DMS79 (cell line): ENCODE measurements at regions not wholly inside any gene's neighbourhood (a gene's known extent, or its start where the extent isn't known, plus 50 kb on each side); places are given as distances from the start of the nearest gene placed in this dataset.
A peak's percentile ranks its signal among the peaks of the same experiment; 100 is the strongest.

Experiments used
- DNase-seq: peaks from one replicate; lab custom pipeline; 2025; lab: John Stamatoyannopoulos, UW

- no peak for DNase-seq
These were observed 177.3 kb downstream of the FGF1 start for GRCh38 chr5:142508591-142508990.

DNA sequence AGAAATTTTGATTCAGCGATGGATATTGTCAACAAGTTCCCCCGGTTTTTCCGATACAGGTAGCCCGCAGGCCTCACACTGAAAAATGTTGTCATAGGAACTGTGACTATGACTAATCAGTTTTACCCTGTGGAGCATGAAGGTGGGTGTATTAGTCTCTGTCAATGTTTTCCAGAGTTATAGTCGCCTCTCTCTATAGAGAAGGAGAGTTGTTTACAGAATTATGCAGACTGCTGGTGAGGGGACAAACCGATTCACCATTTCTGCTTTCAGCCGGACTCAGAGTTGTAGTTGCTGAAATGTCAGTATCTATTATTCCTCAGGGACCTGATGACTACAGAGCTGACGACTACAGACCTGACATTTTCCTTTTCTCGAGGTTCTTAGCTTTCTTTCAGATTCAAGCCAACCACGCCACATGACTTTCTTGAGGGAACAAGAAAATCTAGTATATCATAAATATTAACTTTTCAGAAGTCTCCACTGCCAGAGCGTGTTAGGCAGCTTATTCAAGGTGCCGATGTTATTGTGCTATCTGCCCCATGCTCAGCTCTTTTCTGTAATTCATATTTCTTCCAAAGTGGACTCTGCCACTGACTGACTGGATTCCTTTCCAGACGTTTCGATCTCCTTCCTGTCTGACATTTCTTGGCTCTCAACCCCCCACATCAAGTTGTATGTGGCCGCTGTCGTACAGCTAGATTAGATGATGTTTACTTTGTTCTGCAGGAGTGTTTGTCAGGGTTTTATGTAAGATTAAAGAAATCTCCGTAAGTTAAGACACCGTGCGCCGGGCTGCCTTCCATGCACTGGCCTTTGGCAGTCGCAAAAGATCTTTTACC, 178.1 kb downstream of the FGF1 start:
- no peak for DNase-seq

DNA sequence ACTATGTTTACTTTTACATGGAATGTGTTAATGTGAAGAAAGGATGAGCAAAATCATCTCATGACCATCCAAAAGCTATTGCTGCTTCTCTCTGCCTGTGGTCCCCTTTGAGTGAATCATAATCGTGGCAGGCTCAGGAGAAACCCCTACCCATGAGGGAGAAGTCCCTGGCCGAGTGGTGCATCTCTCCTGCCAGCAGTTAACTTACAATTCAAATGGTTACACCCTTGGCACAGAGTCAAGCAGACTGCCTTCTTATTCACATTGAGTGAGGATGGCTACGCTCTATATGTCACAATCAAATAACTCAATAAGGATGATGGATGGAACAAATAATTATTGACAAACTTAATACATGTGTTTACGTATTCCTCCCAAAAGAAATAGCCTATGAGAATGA, 179.1 kb downstream of the FGF1 start:
- no peak for DNase-seq

GRCh38 chr5:142506046-142506445, 179.8 kb downstream of the FGF1 start:
- no peak for DNase-seq

GRCh38 chr5:142501890-142502289, 177.1 kb upstream of the SPRY4 start:
- DNase-seq: no peak

GRCh38 chr5:142500227-142500905, 175.5 kb upstream of the SPRY4 start:
- DNase-seq: no peak

DNA sequence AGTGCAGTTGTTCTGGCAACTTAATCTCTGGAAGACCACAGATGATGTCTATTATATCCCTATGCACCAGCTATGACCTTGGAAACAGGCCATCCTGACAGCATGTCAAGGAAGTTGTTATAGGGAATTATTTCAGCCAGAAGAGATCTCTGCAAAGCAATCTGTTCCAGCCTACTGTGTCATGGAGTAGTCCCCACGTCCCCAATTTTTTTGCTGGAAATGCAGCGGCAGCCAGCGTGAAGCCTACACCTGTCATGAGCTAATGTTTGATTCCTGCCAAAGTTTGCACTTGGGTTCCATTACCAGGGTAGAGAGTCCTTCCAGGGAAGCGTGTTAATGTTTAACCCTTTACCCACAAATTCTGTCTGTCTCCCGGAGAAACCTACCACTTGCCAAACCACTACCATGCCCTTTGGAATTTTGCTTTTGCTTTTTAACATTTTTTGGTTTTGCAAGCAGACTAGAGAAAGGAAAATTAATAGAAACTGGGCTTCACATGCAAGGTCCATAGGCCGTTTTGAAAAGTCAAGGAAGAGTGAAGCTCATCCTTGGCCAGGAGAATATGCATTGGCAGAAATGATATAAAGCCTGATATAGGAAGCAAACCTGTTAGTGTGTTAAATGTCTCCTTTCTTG, 174.9 kb upstream of the SPRY4 start:
- DNase-seq: peak; percentile 3

DNA sequence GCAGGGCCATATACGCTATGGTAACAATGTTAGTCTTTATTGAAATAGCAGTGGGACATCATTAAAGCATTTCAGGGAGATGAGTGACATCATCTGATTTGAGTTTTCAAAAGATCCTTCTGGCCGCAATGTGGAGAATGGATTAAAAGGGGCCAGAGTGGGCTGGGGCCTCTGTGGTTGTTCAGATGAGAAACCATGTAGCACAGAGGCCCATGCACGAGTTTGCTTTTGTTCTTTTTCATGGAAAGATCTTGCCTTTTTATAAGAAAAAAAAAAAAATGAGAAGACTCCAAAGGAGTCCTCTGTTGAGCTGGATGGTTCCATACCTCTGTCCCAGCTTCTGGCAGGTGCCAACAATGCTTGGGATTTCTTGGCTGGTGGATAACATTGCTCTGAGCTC, 173.5 kb upstream of the SPRY4 start:
- no peak for DNase-seq

DNA sequence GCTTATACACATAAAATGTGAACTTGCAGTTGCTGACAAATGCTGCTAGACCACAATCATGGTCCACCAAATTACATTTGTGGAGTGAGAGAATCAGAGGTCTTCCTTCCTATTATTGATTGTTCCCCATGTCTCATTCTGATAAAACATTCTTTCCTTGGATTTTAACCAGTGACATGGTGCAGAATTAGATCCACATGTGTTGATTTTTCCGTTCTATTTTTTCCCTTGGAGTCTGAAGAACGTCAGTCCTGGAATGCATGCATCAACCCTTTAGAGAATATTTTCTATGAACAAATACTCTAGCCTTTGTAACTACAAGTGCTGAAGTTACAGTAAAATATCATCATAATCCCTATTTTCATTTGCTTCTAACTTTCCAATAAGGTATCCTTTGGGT, 170.7 kb upstream of the SPRY4 start:
- no peak for DNase-seq

GRCh38 chr5:142493875-142494518, 169.2 kb upstream of the SPRY4 start:
- no peak for DNase-seq

GRCh38 chr5:142492781-142493281, 168.0 kb upstream of the SPRY4 start:
- DNase-seq: no peak

- no peak for DNase-seq
These were observed 166.9 kb upstream of the SPRY4 start for GRCh38 chr5:142491679-142492078.

- DNase-seq: no peak
These were observed 166.4 kb upstream of the SPRY4 start for GRCh38 chr5:142491270-142491669.

DNA sequence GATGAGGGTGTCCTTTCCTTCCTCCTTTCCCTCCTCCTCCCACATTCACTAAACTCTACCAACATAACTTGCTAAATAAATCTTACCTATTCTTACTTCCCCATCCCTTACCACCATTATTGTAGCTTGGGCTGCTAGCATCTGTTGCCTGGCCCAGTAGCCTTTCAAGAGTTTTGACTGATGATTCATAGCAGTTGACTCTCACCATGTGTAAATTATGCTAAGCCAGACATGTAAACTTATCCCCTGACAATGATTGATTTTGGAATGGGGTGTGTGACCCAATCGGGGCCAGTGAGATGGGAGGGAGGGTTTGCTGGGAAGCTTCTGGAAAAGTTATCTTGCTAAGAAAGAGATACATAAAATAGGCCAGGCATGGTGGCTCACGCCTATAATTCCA, 161.8 kb upstream of the SPRY4 start:
- no peak for DNase-seq

GRCh38 chr5:142486020-142486419, 161.2 kb upstream of the SPRY4 start:
- DNase-seq: no peak

DNA sequence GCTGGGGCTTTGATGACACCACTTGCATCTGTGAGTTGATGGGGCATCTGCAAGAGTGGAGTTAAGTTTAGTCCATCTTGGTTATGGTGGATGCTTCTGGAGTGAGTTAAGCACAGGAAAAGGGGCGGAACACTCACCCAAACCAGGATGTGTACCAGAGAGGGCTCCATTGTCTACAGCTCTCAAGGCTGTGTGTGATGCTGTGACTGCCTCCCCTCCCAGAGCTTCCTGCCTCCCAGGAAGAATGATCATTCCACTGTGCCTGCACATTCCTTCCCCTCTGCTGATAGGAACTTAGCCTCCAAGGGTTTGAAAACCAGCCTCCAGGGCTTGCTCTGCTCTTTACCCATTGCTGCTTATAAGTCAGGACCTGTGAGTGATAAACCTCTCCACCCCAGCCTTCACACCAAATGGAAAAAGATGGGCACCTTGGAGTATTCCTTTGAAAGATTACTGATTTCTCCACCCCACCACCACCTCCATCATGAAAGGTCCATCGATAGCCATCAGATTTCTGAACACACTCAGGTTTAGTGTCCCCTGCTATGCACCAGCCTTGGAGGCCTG, 160.1 kb upstream of the SPRY4 start:
- DNase-seq: no peak

DNA sequence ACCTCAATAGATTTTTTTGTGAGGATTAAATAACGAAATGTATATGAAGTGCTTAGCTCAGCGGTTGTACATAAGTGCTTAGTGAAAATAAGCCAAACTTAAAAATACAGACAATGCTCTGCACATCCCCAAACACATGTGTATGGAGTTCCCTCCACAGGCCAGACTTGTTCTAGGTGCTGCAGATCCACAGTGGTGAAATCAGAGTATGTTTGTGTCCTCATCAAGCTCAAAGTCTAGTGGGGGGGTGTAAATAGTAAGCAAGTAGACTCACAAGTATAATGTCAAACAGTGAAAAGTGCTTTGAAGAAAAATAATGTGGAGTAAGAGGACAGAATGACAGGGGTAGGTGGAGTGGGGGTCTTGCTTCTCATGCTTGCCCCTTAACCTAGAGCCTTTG, 157.4 kb upstream of the SPRY4 start:
- no peak for DNase-seq

- DNase-seq: no peak
These were observed 156.6 kb upstream of the SPRY4 start for GRCh38 chr5:142481410-142481809.

GRCh38 chr5:142479854-142480519, 155.2 kb upstream of the SPRY4 start:
- DNase-seq: no peak

GRCh38 chr5:142479150-142479549, 154.3 kb upstream of the SPRY4 start:
- DNase-seq: no peak

DNA sequence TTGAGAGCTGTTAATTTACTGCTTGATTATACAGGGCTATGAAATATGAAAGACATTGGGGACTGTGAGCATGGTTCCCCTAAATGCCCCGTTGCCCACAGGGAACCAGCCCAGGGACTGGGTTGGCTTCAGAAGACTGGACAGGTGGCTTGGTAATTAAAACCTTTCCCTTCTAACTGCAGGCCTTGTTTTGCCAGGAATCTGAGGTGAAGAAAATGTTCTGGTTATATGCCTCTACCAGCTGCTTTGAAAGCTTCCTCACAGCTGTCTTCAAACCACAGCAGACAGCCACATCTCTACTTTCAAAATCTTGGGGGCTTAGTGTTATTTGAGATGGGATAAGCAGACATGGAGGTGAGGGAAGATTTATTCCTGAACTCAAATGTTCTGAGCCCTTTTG, 153.3 kb upstream of the SPRY4 start:
- DNase-seq: no peak

GRCh38 chr5:142475102-142475513, 150.3 kb upstream of the SPRY4 start:
- no peak for DNase-seq
